Nephron progenitor cell (in vitro differentiated cells): ENCODE measurements at regions not wholly inside any gene's neighbourhood (a gene's known extent, or its start where the extent isn't known, plus 50 kb on each side); places are given as distances from the start of the nearest gene placed in this dataset.
A peak's percentile ranks its signal among the peaks of the same experiment; 100 is the strongest.
"Not testable (repeated sequence)": the region's sequence is repeated elsewhere in the genome, so short reads cannot be mapped to it uniquely, and the experiment has no call there.

Source experiments
- DNase-seq: peaks from one replicate; pipeline ENCODE4 v3.0.0; 2021
- H3K27ac Mint-ChIP-seq: 2 replicates; pipeline ENCODE4 v1.8.0; 2021; ENCODE audit warnings: mild to moderate bottlenecking, moderate library complexity, mixed read lengths
- H3K27me3 Mint-ChIP-seq: 2 replicates; pipeline ENCODE4 v1.8.0; 2021; ENCODE audit warnings: mild to moderate bottlenecking, low read depth, mixed read lengths; ENCODE audit not compliant: poor library complexity
- H3K36me3 Mint-ChIP-seq: 2 replicates; pipeline ENCODE4 v1.8.0; 2021; ENCODE audit warnings: low read depth, mixed read lengths
- H3K4me1 Mint-ChIP-seq: 2 replicates; pipeline ENCODE4 v1.8.0; 2021; ENCODE audit warnings: mixed read lengths
- H3K4me3 Mint-ChIP-seq: 2 replicates; pipeline ENCODE4 v1.8.0; 2021; ENCODE audit warnings: mild to moderate bottlenecking, moderate library complexity, mixed read lengths
- H3K9me3 Mint-ChIP-seq: 2 replicates; pipeline ENCODE4 v1.8.0; 2021; ENCODE audit warnings: mild to moderate bottlenecking, moderate library complexity, mixed read lengths
- CTCF ChIP-seq: fragments of 200-600 bp; sonication (generic); IDR thresholded peaks from 2 replicates; pipeline ENCODE4 v1.5.0; 2021; ENCODE audit warnings: antibody characterized with exemption

GRCh38 chr4:16416601-16417000 lies 190.3 kb upstream of the TAPT1 start:
- Mint-ChIP-seq H3K27me3 (no peaks in the 10 kb centered on the region), H3K9me3 (peaks cover 28% of the 10 kb centered on the region), H3K4me1 (peaks cover 50% of the 10 kb centered on the region), H3K4me3 (no peak overlapping the region), H3K27ac (no peak overlapping the region), H3K36me3 (peaks cover 14% of the 10 kb centered on the region)
- no peak for TF ChIP-seq CTCF
- DNase-seq: no peak

- peak; percentile 12 for DNase-seq
- H3K4me3 Mint-ChIP-seq: no peak overlapping the region
- peaks cover 23% of the 10 kb centered on the region for H3K9me3 Mint-ChIP-seq
- peaks cover 53% of the 10 kb centered on the region for H3K4me1 Mint-ChIP-seq
- no peak overlapping the region for H3K27ac Mint-ChIP-seq
- H3K36me3 Mint-ChIP-seq: peaks cover 10% of the 10 kb centered on the region
- H3K27me3 Mint-ChIP-seq: no peaks in the 10 kb centered on the region
- TF ChIP-seq CTCF: no peak
These were observed 189.5 kb upstream of the TAPT1 start for GRCh38 chr4:16415751-16416150.

- H3K27me3 Mint-ChIP-seq: no peaks in the 10 kb centered on the region
- H3K4me1 Mint-ChIP-seq: peaks cover 53% of the 10 kb centered on the region
- TF ChIP-seq CTCF: no peak
- no peak for DNase-seq
- H3K9me3 Mint-ChIP-seq: peaks cover 6% of the 10 kb centered on the region
- H3K4me3 Mint-ChIP-seq: peak overlapping the region; percentile 53
- peak overlapping the region; percentile 92 for H3K27ac Mint-ChIP-seq
- no peaks in the 10 kb centered on the region for H3K36me3 Mint-ChIP-seq
These were observed 187.7 kb upstream of the TAPT1 start for GRCh38 chr4:16413814-16414555.

- Mint-ChIP-seq H3K36me3 (peaks cover 6% of the 10 kb centered on the region), H3K27ac (no peak overlapping the region), H3K4me1 (peaks cover 46% of the 10 kb centered on the region), H3K4me3 (no peak overlapping the region), H3K27me3 (no peaks in the 10 kb centered on the region), H3K9me3 (peaks cover 19% of the 10 kb centered on the region)
- no peak for DNase-seq
- no peak for TF ChIP-seq CTCF
These were observed 185.3 kb upstream of the TAPT1 start for GRCh38 chr4:16411501-16412085.

GRCh38 chr4:16393216-16393615 lies 166.9 kb upstream of the TAPT1 start:
- not testable (repeated sequence) for H3K27me3 Mint-ChIP-seq, H3K27ac Mint-ChIP-seq, DNase-seq, H3K4me3 Mint-ChIP-seq, H3K4me1 Mint-ChIP-seq
- H3K9me3 Mint-ChIP-seq: peaks cover 37% of the 10 kb centered on the region
- H3K36me3 Mint-ChIP-seq: peaks cover 18% of the 10 kb centered on the region

GRCh38 chr4:16391196-16391595 lies 164.9 kb upstream of the TAPT1 start:
- no peaks in the 10 kb centered on the region for H3K27me3 Mint-ChIP-seq
- H3K4me3 Mint-ChIP-seq: no peak overlapping the region
- no peak for DNase-seq
- peaks cover 18% of the 10 kb centered on the region for H3K36me3 Mint-ChIP-seq
- H3K4me1 Mint-ChIP-seq: no peaks in the 10 kb centered on the region
- TF ChIP-seq CTCF: no peak
- no peak overlapping the region for H3K27ac Mint-ChIP-seq
- peaks cover 37% of the 10 kb centered on the region for H3K9me3 Mint-ChIP-seq
